ENCODE measurements at regions not wholly inside any gene's neighbourhood (a gene's known extent, or its start where the extent isn't known, plus 50 kb on each side); places are given as distances from the start of the nearest gene placed in this dataset.
"Not testable (repeated sequence)": the region's sequence is repeated elsewhere in the genome, so short reads cannot be mapped to it uniquely, and the experiment has no call there.

DNA sequence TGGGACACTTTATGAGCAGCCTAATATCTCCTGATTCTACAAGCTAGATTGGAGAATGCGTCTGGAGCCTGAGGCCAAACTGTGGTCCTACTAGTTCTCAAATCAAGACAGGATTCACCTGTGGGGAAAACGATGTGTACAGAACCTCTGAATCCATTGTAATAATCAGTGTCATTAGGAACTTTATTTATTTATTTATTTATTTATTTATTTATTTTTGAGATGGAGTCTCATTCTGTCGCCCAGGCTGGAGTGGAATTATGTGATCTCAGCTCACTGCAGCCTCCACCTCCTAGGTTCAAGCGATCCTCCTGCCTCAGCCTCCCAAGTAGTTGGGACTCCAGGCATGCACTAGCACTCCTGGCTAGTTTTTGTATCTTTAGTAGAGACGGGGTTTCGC, 52.6 kb upstream of the KIF26B start:
- in situ Hi-C loops (cut with HindIII; ENCODE audit: low sequenced_read_pairs): not testable (repeated sequence)

GRCh38 chr1:245099401-245099800, 55.4 kb upstream of the KIF26B start:
- in situ Hi-C loops (cut with HindIII; ENCODE audit: low sequenced_read_pairs): no loop called here

- in situ Hi-C loops (cut with HindIII; ENCODE audit: low sequenced_read_pairs): no loop called here
Measured at GRCh38 chr1:245098924-245099323, 55.9 kb upstream of the KIF26B start.

- in situ Hi-C loops (cut with HindIII; ENCODE audit: low sequenced_read_pairs): no loop called here
Measured at GRCh38 chr1:245096311-245097066, 58.3 kb upstream of the KIF26B start.

- in situ Hi-C loops (cut with HindIII; ENCODE audit: low sequenced_read_pairs): no loop called here
Measured at GRCh38 chr1:245095903-245096302, 58.9 kb upstream of the KIF26B start.

- in situ Hi-C loops (cut with HindIII; ENCODE audit: low sequenced_read_pairs): loop anchor here (5.0 kb wide), 1 partner anchor 737 kb away; no protein-coding TSS in a partner anchor
Measured at GRCh38 chr1:245094954-245095353, 59.8 kb upstream of the KIF26B start.

GRCh38 chr1:245094092-245094491, 60.7 kb upstream of the KIF26B start:
- in situ Hi-C loops (cut with HindIII; ENCODE audit: low sequenced_read_pairs): loop anchor here (5.0 kb wide), 1 partner anchor 738 kb away; no protein-coding TSS in a partner anchor

DNA sequence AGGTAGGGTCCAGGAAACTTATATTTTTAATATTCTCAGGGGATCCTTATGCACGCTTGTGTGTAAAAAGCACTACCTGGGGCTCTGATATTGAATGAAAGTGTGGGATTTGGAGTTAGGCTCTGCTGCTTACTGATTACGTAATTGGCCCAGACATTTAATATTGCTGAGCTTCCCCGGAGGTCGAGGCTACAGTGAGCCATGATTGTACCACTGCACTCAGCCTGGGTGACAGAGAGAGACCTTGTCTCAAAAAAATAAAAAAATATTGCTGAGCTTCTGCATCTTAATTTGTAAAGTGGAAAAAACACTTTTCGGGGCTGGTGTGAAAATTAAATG, 62.2 kb upstream of the KIF26B start:
- in situ Hi-C loops (cut with HindIII; ENCODE audit: low sequenced_read_pairs): loop anchor here (5.0 kb wide), 1 partner anchor 740 kb away; no protein-coding TSS in a partner anchor

- in situ Hi-C loops (cut with HindIII; ENCODE audit: low sequenced_read_pairs): loop anchor here (5.0 kb wide), 1 partner anchor 740 kb away; no protein-coding TSS in a partner anchor
Measured at GRCh38 chr1:245091818-245092637, 62.8 kb upstream of the KIF26B start.

GRCh38 chr1:245091171-245091621, 63.6 kb upstream of the KIF26B start:
- in situ Hi-C loops (cut with HindIII; ENCODE audit: low sequenced_read_pairs): loop anchor here (5.0 kb wide), 1 partner anchor 741 kb away; no protein-coding TSS in a partner anchor

DNA sequence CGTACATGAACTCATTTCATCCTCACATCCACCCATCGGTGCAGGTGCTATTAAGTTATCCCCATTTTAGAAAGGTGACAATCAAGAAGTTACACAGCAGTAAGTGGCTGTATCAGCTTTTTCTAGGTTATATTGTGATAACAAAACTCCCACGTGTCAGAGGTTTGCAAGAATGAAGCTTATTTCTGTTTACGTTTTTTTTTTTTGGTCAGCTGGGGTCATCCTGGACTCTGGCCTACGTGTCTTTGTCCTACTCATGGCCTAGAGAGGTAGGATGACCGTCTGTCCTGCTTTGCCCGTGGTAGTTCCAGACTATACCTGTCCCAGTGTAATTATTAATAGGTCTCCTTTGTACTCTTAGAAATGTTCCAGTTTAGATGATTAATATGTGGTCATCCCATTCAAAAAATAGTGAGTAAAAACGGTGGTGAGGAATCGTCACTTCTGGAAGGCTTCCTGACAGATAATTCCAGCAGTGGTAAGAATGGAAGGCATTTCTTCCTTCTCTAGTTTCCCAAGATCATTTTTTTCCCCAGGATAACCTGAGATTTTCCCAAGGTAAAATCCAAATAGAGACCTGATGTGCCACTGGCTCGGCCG, 64.2 kb upstream of the KIF26B start:
- in situ Hi-C loops (cut with HindIII; ENCODE audit: low sequenced_read_pairs): loop anchor here (5.0 kb wide), 1 partner anchor 742 kb away; no protein-coding TSS in a partner anchor

GRCh38 chr1:245087723-245088122, 67.1 kb upstream of the KIF26B start:
- in situ Hi-C loops (cut with HindIII; ENCODE audit: low sequenced_read_pairs): no loop called here

GRCh38 chr1:245086389-245086969, 68.3 kb upstream of the KIF26B start:
- in situ Hi-C loops (cut with HindIII; ENCODE audit: low sequenced_read_pairs): no loop called here

GRCh38 chr1:245085508-245086095, 69.2 kb upstream of the KIF26B start:
- in situ Hi-C loops (cut with HindIII; ENCODE audit: low sequenced_read_pairs): no loop called here

DNA sequence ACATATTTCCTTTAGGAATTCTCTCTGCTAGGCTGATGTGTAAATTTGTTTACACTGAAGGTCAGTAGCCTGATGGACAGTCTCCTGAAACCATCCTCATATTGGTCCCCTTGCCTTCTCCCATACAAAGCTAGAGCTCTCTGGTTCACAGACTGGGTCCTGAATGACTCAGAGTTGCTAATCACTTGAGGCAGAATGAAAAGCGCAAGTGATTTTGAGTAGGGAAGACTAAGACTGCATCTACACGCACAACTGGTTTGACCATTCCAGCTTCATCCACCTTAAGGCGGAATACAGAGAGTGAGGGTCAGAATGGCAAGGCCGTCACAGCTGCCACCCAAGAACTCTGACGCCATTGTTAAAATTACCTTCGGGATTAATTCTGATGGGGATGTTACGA, 70.2 kb upstream of the KIF26B start:
- in situ Hi-C loops (cut with HindIII; ENCODE audit: low sequenced_read_pairs): no loop called here

GRCh38 chr1:245079021-245079609, 75.7 kb upstream of the KIF26B start:
- in situ Hi-C loops (cut with HindIII; ENCODE audit: low sequenced_read_pairs): no loop called here

DNA sequence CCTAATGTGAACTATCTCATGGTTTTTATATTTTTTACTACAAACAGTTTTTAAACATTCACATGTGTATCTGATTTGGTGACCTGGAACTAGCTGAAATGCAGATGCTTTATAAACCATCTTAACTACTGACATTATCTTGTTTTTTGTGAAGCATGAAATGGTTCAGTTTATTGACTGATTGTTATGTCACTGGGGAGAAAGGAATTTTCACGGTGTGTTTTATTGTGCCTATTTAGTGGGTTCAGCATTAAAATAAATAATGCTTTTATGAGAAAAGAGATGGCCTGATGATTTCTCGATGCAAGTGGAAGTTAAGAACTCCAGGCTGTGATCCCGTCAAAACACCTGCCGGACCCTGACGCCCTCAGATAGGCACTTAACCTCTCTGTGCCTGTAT, 79.9 kb upstream of the KIF26B start:
- in situ Hi-C loops (cut with HindIII; ENCODE audit: low sequenced_read_pairs): no loop called here

DNA sequence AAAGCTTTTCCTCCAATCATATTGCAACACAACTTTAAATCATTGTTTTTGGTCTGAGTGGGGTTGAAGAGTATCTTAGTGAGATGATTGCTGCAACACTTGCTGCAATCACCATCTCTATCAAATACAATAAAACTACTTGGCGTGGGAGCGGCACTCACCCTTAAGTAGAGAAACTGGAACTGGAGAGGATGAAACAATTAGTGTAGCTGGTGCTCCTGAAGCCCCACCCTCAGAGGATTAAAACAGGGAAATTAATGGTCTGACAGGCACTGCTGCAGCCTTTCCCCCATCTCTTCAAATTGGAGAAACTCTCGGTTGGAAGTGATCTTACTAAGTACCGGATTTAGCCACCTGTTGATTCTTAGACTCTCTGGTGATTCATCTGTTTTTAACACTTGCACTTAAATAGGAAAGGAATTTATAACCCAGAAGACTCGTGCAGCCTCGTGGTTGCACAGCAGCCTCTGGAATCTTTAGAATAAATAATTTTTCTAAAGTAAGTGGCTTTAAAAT, 80.5 kb upstream of the KIF26B start:
- in situ Hi-C loops (cut with HindIII; ENCODE audit: low sequenced_read_pairs): no loop called here

- in situ Hi-C loops (cut with HindIII; ENCODE audit: low sequenced_read_pairs): no loop called here
Measured at GRCh38 chr1:245070836-245071615, 83.8 kb upstream of the KIF26B start.
